SK-N-SH (cell line): ENCODE measurements at regions not wholly inside any gene's neighbourhood (a gene's known extent, or its start where the extent isn't known, plus 50 kb on each side); places are given as distances from the start of the nearest gene placed in this dataset.

Experiments used
- CTCF ChIA-PET: fragments of 300-600, 350-600 bp; formaldehyde crosslinking; extraction: SDS; loops from one replicate; lab custom pipeline; 2021; lab: Yijun Ruan, JAX
- POLR2A ChIA-PET: fragments of 350-600 bp; sonication (Branson Sonifier 250); formaldehyde crosslinking; extraction: SDS; loops from one replicate; lab custom pipeline; 2020; ENCODE audit warnings: antibody characterized with exemption, inconsistent platforms; lab: Yijun Ruan, JAX
- DNase-seq: peaks from one replicate; pipeline ENCODE4 v3.0.0; 2012
- H2AFZ ChIP-seq: fragments of 200-600 bp; sonication (generic); 2 replicates; pipeline ENCODE4 v1.8.1; 2016; ENCODE audit warnings: antibody characterized with exemption, mild to moderate bottlenecking, low read depth
- H3F3A ChIP-seq: fragments of 200-600 bp; sonication (generic); replicated peaks from 2 replicates; pipeline ENCODE3; 2016; ENCODE audit warnings: antibody characterized with exemption, mild to moderate bottlenecking; ENCODE audit not compliant: insufficient read depth
- H3K27ac ChIP-seq, 2 experiments: fragments of 200-500 bp in 1 of 2; fragments of 200-600 bp in 1 of 2; sonication (Bioruptor generic) in 1 of 2; sonication (generic), shearing (Covaris generic) in 1 of 2; 2 replicates each; pipeline versions ENCODE4 v1.5.1 to v1.6.1; 2014 to 2016; ENCODE audit warnings: low read depth in 2 of 2, inconsistent platforms in 1 of 2, low read length in 1 of 2, mild to moderate bottlenecking in 1 of 2, mixed read lengths in 1 of 2
- H3K27me3 ChIP-seq: fragments of 200-600 bp; sonication (generic), shearing (Covaris generic); 2 replicates; pipeline ENCODE4 v1.6.1; 2016; ENCODE audit warnings: mixed run types; ENCODE audit not compliant: insufficient read depth
- H3K36me3 ChIP-seq, 2 experiments: fragments of 200-500 bp in 1 of 2; fragments of 200-600 bp in 1 of 2; sonication (Bioruptor generic) in 1 of 2; sonication (generic) in 1 of 2; replicated peaks in 1 of 2; 2 replicates each; pipeline versions ENCODE3 to v1.5.1; 2014 to 2016; ENCODE audit warnings: low read length in 1 of 2, mild to moderate bottlenecking in 1 of 2; ENCODE audit not compliant: insufficient read depth in 2 of 2, control insufficient read depth in 1 of 2
- H3K4me1 ChIP-seq, 2 experiments: fragments of 200-500 bp in 1 of 2; fragments of 200-600 bp in 1 of 2; sonication (Bioruptor generic) in 1 of 2; sonication (generic), shearing (Covaris generic) in 1 of 2; 2 replicates each; pipeline versions ENCODE4 v1.5.1 to v1.6.1; 2014 to 2016; ENCODE audit warnings: low read depth in 1 of 2, low read length in 1 of 2, mixed run types in 1 of 2; ENCODE audit not compliant: insufficient read depth in 2 of 2, control insufficient read depth in 1 of 2
- H3K4me2 ChIP-seq: fragments of 200-600 bp; sonication (generic), shearing (Covaris generic); 2 replicates; pipeline ENCODE4 v1.6.1; 2017; ENCODE audit warnings: mixed run types
- H3K4me3 ChIP-seq, 2 experiments: fragments of 200-500 bp in 1 of 2; fragments of 200-600 bp in 1 of 2; sonication (Bioruptor generic) in 1 of 2; sonication (generic), shearing (Covaris generic) in 1 of 2; 2 replicates each; pipeline versions ENCODE4 v1.5.1 to v1.8.1; 2014 to 2016; ENCODE audit warnings: low read depth in 2 of 2, inconsistent platforms in 1 of 2, low read length in 1 of 2, mild to moderate bottlenecking in 1 of 2, mixed read lengths in 1 of 2, moderate library complexity in 1 of 2
- H3K79me2 ChIP-seq: fragments of 200-600 bp; sonication (generic); 2 replicates; pipeline ENCODE4 v1.8.1; 2017; ENCODE audit warnings: mild to moderate bottlenecking; ENCODE audit not compliant: insufficient read depth
- H3K9ac ChIP-seq: fragments of 200-600 bp; sonication (generic); 2 replicates; pipeline ENCODE4 v1.6.1; 2017; ENCODE audit warnings: mixed run types
- H3K9me2 ChIP-seq: fragments of 200-600 bp; sonication (generic); 2 replicates; pipeline ENCODE4 v1.6.1; 2017; ENCODE audit warnings: mixed run types
- H3K9me3 ChIP-seq: fragments of 200-600 bp; sonication (generic); 2 replicates; pipeline ENCODE4 v1.6.1; 2017; ENCODE audit warnings: mixed run types, mild to moderate bottlenecking, moderate library complexity
- H4K20me1 ChIP-seq: fragments of 200-600 bp; sonication (generic); 2 replicates; pipeline ENCODE4 v1.6.1; 2017; ENCODE audit warnings: mild to moderate bottlenecking, mixed run types; ENCODE audit not compliant: insufficient read depth
- CHD2 ChIP-seq: fragments of 150-350 bp; IDR thresholded peaks from 2 replicates; pipeline ENCODE4 v1.6.1; 2018; ENCODE audit warnings: low read length; ENCODE audit not compliant: partially characterized antibody
- CTCF ChIP-seq: fragments of 200-600 bp; sonication (generic); IDR thresholded peaks from 2 replicates; pipeline ENCODE4 v1.6.1; 2017; ENCODE audit warnings: antibody characterized with exemption, mild to moderate bottlenecking, moderate library complexity
- FOSL2 ChIP-seq: IDR thresholded peaks from 2 replicates; pipeline ENCODE4 v1.4.0; 2012; ENCODE audit warnings: low read depth, mild to moderate bottlenecking, moderate library complexity, borderline replicate concordance
- FOXJ3 ChIP-seq: sonication (generic); formaldehyde crosslinking; IDR thresholded peaks from 2 replicates; pipeline ENCODE4 v1.5.1; 2020; ENCODE audit warnings: mild to moderate bottlenecking, missing genetic modification reagents
- FOXM1 ChIP-seq: IDR thresholded peaks from 2 replicates; pipeline ENCODE4 v1.4.0; 2012; ENCODE audit warnings: low read depth, mild to moderate bottlenecking
- GABPA ChIP-seq: IDR thresholded peaks from 2 replicates; pipeline ENCODE4 v1.4.0; 2012; ENCODE audit warnings: low read depth, mild to moderate bottlenecking
- MEF2A ChIP-seq: IDR thresholded peaks from 2 replicates; pipeline ENCODE4 v1.4.0; 2012; ENCODE audit warnings: low read depth, borderline replicate concordance
- RCOR1 ChIP-seq: fragments of 150-350 bp; IDR thresholded peaks from 2 replicates; pipeline ENCODE4 v1.6.1; 2017; ENCODE audit warnings: antibody characterized with exemption, low read length
- RFX5 ChIP-seq: IDR thresholded peaks from 2 replicates; pipeline ENCODE4 v1.6.1; 2012; ENCODE audit warnings: mild to moderate bottlenecking, improper control_type of control experiment, low read length
- SIN3A ChIP-seq: IDR thresholded peaks from 2 replicates; pipeline ENCODE4 v1.6.1; 2012; ENCODE audit warnings: low read depth, mild to moderate bottlenecking, low read length, moderate library complexity, borderline replicate concordance
- SMC3 ChIP-seq: IDR thresholded peaks from 2 replicates; pipeline ENCODE4 v1.6.1; 2012; ENCODE audit warnings: low read depth, low read length, improper control_type of control experiment
- TEAD4 ChIP-seq: IDR thresholded peaks from 2 replicates; pipeline ENCODE4 v1.4.0; 2012; ENCODE audit warnings: mild to moderate bottlenecking, borderline replicate concordance; ENCODE audit not compliant: insufficient read depth
- USF2 ChIP-seq: fragments of 150-350 bp; IDR thresholded peaks from 2 replicates; pipeline ENCODE4 v1.6.1; 2017; ENCODE audit warnings: antibody characterized with exemption, low read length, low read depth, borderline replicate concordance
- YY1 ChIP-seq: IDR thresholded peaks from 2 replicates; pipeline ENCODE4 v1.4.0; 2012; ENCODE audit warnings: low read depth, mild to moderate bottlenecking
- ZBTB33 ChIP-seq: IDR thresholded peaks from 2 replicates; pipeline ENCODE4 v1.4.0; 2012; ENCODE audit warnings: low read depth, borderline replicate concordance
- WGBS: methylation state at CpG from one replicate; pipeline ENCODE4 v1.1.6; 2017; ENCODE audit warnings: low lambda C conversion rate; 5-methylcytosine and 5-hydroxymethylcytosine counted together

- Histone ChIP-seq H3F3A (no peaks in the 10 kb centered on the region), H3K36me3 (no peaks in the 10 kb centered on the region), H3K4me3 (no peak overlapping the region), H3K4me2 (no peak overlapping the region), H4K20me1 (no peaks in the 10 kb centered on the region), H3K4me1 (no peaks in the 10 kb centered on the region), H3K27me3 (no peaks in the 10 kb centered on the region), H3K9me2 (no peaks in the 10 kb centered on the region), H3K9me3 (no peaks in the 10 kb centered on the region; the same call in 1 of the 2 replicates), H3K27ac (no peak overlapping the region), H3K9ac (no peak overlapping the region), H3K79me2 (no peaks in the 10 kb centered on the region), H2AFZ (no peak overlapping the region)
- CTCF ChIA-PET: interaction anchor here (0.8 kb wide), 1 partner anchor 13 kb away, joined by 4 read pairs; no protein-coding TSS in a partner anchor
- no peak for TF ChIP-seq CTCF
- no peak for TF ChIP-seq TEAD4
- TF ChIP-seq RCOR1: no peak
- TF ChIP-seq FOXM1: no peak
- no peak for TF ChIP-seq SIN3A
- TF ChIP-seq RFX5: no peak
- no peak for TF ChIP-seq ZBTB33
- no peak for TF ChIP-seq USF2
- no peak for TF ChIP-seq YY1
- TF ChIP-seq CHD2: no peak
- no peak for TF ChIP-seq GABPA
- POLR2A ChIA-PET: no interaction called here
- DNase-seq: no peak
- 29% methylated on average over 4 of the region's 4 CpGs for WGBS
These were observed 1011.3 kb upstream of the CELF4 start for GRCh38 chr18:38576916-38577315.

GRCh38 chr18:38576349-38576748 is 1010.8 kb upstream of the CELF4 start:
- no peak for DNase-seq
- Histone ChIP-seq H3K9me3 (no peaks in the 10 kb centered on the region; the same call in 1 of the 2 replicates), H3K79me2 (no peaks in the 10 kb centered on the region), H2AFZ (no peak overlapping the region), H4K20me1 (no peaks in the 10 kb centered on the region), H3K27ac (no peak overlapping the region), H3K4me1 (no peaks in the 10 kb centered on the region), H3K4me2 (no peak overlapping the region), H3K9me2 (no peaks in the 10 kb centered on the region), H3F3A (no peaks in the 10 kb centered on the region), H3K9ac (no peak overlapping the region), H3K27me3 (no peaks in the 10 kb centered on the region), H3K36me3 (no peaks in the 10 kb centered on the region), H3K4me3 (no peak overlapping the region)
- ChIA-PET CTCF (no interaction called here), POLR2A (no interaction called here)
- TF ChIP-seq SMC3 (no peak), FOSL2 (no peak), FOXJ3 (CRISPR knock-in tag) (no peak), MEF2A (no peak)
- WGBS: 17% methylated on average over 1 of the region's 1 CpG
